ENCODE measurements at regions not wholly inside any gene's neighbourhood (a gene's known extent, or its start where the extent isn't known, plus 50 kb on each side); places are given as distances from the start of the nearest gene placed in this dataset.

- TF ChIP-seq CTCF (IDR thresholded peaks at IDR 0.05; ENCODE audit: control extremely low read depth, extremely low read depth, low read depth, missing control alignments): no peak
These were observed 1277.1 kb upstream of the AUTS2 start for GRCh38 chr7:68321076-68321639.

DNA sequence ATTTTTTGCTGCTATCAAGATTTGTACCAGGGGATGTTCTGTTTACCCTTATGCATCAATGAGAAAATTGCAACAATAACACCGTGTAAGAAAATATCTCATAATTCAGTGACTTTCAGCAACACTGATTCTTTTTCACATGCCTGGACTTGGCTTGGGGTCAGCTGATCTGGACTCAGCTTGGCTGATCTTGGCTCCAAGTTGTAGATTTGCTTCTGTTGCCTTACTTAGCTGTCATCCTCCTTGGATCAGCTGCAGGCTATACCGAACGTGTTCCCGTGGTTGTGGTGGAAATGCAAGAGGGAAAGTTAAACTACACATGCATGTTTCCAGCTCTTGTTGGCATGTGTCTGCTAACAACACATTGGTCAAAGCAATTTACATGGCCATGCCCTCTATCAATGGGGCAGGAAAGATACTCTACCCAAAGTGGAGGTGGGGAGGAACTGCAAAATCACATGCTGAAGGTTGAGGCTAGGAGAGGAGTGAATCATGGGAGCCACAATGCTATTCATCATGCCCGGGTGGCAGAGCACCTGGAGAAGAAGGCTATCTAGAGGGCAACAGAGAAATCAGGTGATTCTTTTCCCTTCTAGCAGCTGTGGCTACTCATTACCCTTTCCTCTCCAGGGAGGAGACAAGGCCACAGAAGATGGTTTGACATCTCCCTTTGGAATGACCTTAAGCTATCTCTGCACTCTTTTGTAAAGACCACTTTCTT, 1276.3 kb upstream of the AUTS2 start:
- no peak for TF ChIP-seq CTCF (IDR thresholded peaks at IDR 0.05; ENCODE audit: control extremely low read depth, extremely low read depth, low read depth, missing control alignments)
- no peak for DNase-seq (ENCODE audit: extremely low spot score)
- ChIA-PET CTCF (interaction anchor here (1.1 kb wide), 1 partner anchor 16 kb away, joined by 5 read pairs; no protein-coding TSS in a partner anchor), POLR2A (no interaction called here)

More at GRCh38 chr7:68321076-68321639, 1277.1 kb upstream of the AUTS2 start:
- ChIA-PET POLR2A (no interaction called here), CTCF (interaction anchor here (0.7 to 1.1 kb wide), 3 partner anchors 11 to 20 kb away, joined by 3 to 5 read pairs (median 3); no protein-coding TSS in a partner anchor)
- DNase-seq (ENCODE audit: extremely low spot score): no peak

GRCh38 chr7:68324621-68325020, 1273.7 kb upstream of the AUTS2 start:
- no peak for DNase-seq (ENCODE audit: extremely low spot score)
- no peak for TF ChIP-seq CTCF (IDR thresholded peaks at IDR 0.05; ENCODE audit: control extremely low read depth, extremely low read depth, low read depth, missing control alignments)
- POLR2A ChIA-PET: no interaction called here
- CTCF ChIA-PET: no interaction called here

DNA sequence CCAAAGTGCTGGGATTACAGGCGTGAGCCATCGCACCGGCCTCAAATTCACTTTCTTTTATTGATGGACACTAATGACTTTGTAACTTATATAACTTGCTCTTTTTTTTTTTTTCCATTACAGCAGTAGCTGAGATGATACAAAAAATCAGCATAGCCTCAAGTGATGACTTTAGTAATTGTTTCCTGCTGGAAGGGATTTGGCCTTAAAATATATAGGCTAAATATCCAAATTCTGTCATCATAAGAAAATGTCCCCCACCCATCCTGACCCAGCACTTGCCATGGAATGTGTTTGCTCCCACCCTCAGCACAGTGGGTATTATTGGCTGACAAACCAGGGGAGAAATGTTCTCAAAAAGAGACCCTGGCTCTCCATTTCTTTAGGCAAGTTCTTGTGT, 1264.1 kb upstream of the AUTS2 start:
- ChIA-PET CTCF (no interaction called here), POLR2A (no interaction called here)
- no peak for DNase-seq (ENCODE audit: extremely low spot score)

DNA sequence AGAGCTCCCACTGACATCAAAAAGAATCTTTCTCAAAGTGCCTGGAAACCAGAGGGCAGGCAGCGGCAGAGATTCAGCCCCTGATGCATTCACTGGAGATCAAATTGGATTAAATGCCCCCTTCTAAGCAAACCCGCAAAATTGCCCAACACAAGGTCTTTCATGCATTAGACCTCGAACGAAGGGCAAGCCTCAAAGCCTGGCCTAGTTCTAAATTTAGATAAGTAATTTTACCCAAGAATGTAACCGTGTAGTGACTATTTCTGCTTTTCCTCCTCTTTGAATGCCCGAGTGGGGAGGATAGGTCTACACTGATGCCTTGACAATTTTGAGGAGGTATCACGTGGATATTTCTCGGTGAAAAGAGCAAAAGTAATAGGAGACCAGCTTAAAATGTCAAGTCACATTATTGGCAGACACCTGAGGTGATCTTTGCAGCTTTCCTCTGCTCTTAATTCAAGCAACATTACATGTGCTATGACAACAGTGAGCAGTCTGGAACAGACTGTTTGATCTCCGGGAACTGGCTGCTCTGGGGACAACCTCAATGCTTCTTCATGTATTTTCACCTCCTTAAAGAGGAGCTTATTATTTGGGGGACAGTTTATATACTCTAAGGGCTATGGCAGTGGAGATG, 1263.5 kb upstream of the AUTS2 start:
- DNase-seq (ENCODE audit: extremely low spot score): no peak
- POLR2A ChIA-PET: no interaction called here
- CTCF ChIA-PET: no interaction called here
- TF ChIP-seq CTCF (IDR thresholded peaks at IDR 0.05; ENCODE audit: control extremely low read depth, extremely low read depth, low read depth, missing control alignments): no peak

More for the DNA sequence above, 1264.1 kb upstream of the AUTS2 start:
- TF ChIP-seq CTCF (IDR thresholded peaks at IDR 0.05; ENCODE audit: control extremely low read depth, extremely low read depth, low read depth, missing control alignments): no peak

GRCh38 chr7:68336594-68336993, 1261.7 kb upstream of the AUTS2 start:
- POLR2A ChIA-PET: no interaction called here
- no peak for DNase-seq (ENCODE audit: extremely low spot score)
- TF ChIP-seq CTCF (IDR thresholded peaks at IDR 0.05; ENCODE audit: control extremely low read depth, extremely low read depth, low read depth, missing control alignments): no peak
- CTCF ChIA-PET: no interaction called here
